Activated CD4-positive, alpha-beta T cell treated with anti-CD3 and anti-CD28 coated beads for 36 hours (primary cell): ENCODE measurements at regions not wholly inside any gene's neighbourhood (a gene's known extent, or its start where the extent isn't known, plus 50 kb on each side); places are given as distances from the start of the nearest gene placed in this dataset.

Source experiments
- ATAC-seq: fragments of 200-7000 bp; cut with Tn5 transposase; one replicate; pipeline ENCODE4 v1.10.0; 2021; ENCODE audit warnings: mild to moderate bottlenecking, moderate library complexity
- CTCF ChIA-PET: fragments of 350-600 bp; sonication (Branson Sonifier 250); formaldehyde crosslinking; loops from one replicate; lab custom pipeline; 2021; ENCODE audit warnings: antibody characterized with exemption; lab: Charles Lee
- POLR2A ChIA-PET: fragments of 350-600 bp; sonication (Branson Sonifier 250); formaldehyde crosslinking; loops from one replicate; lab custom pipeline; 2021; ENCODE audit warnings: antibody characterized with exemption, inconsistent platforms; lab: Charles Lee
- DNase-seq: peaks from one replicate; pipeline ENCODE4 v3.0.0-alpha.2; 2020
- H3K27ac Mint-ChIP-seq: one replicate; pipeline ENCODE4 v1.8.0; 2021; ENCODE audit warnings: mixed read lengths
- H3K27me3 Mint-ChIP-seq: one replicate; pipeline ENCODE4 v1.8.0; 2021; ENCODE audit warnings: mixed read lengths
- H3K36me3 Mint-ChIP-seq: one replicate; pipeline ENCODE4 v1.8.0; 2021; ENCODE audit warnings: low read depth, mixed read lengths
- H3K4me1 Mint-ChIP-seq: one replicate; pipeline ENCODE4 v1.8.0; 2021; ENCODE audit warnings: mixed read lengths
- H3K4me3 Mint-ChIP-seq: one replicate; pipeline ENCODE4 v1.8.0; 2021; ENCODE audit warnings: mild to moderate bottlenecking, moderate library complexity, mixed read lengths
- H3K9me3 Mint-ChIP-seq: one replicate; pipeline ENCODE4 v1.8.0; 2021; ENCODE audit warnings: low read depth, mixed read lengths
- intact Hi-C, 2 experiments: fragments of 100-400 bp; cut with DNase I in 1 of 2; cut with micrococcal nuclease in 1 of 2; formaldehyde crosslinking; loops; one replicate each; pipeline versions ENCODE4 v1.14.2 to v1.15.1; 2022 to 2024; cut with DNase I, micrococcal nuclease

DNA sequence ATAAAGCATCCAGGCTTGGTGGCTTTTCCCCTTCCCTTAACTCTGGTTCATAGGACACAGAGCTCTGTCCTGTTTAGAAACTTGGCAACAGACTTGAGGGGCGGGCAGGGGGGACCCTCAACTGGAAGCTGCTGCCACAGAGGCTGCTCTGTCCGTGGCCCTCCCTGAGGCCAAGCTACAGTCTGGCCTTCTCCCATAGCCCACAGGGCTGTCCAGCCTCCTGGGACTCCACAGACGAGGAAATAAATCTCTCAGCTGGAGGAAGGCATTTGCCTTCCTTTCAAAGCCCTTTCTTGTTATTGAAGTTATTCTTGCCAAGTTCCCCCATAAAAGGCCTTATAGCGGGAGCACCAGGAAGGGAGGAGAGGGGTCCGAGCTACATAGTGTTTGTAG lies 248.8 kb upstream of the TPM1 start:
- Mint-ChIP-seq H3K4me1 (no peaks in the 10 kb centered on the region), H3K27ac (no peak overlapping the region), H3K4me3 (no peak overlapping the region), H3K27me3 (peaks cover 3% of the 10 kb centered on the region), H3K9me3 (no peaks in the 10 kb centered on the region), H3K36me3 (no peaks in the 10 kb centered on the region)
- intact Hi-C loops, result no loop called here
- no peak for DNase-seq
- ChIA-PET CTCF (interaction anchor here (0.6 kb wide), 1 partner anchor 487 kb away, joined by 4 read pairs; no protein-coding TSS in a partner anchor), POLR2A (no interaction called here)
- ATAC-seq, result no peak

GRCh38 chr15:62795171-62795570 lies 247.4 kb upstream of the TPM1 start:
- ATAC-seq, result no peak
- ChIA-PET CTCF (no interaction called here), POLR2A (no interaction called here)
- Mint-ChIP-seq H3K9me3 (no peaks in the 10 kb centered on the region), H3K4me3 (no peak overlapping the region), H3K27ac (no peak overlapping the region), H3K36me3 (no peaks in the 10 kb centered on the region), H3K4me1 (no peaks in the 10 kb centered on the region), H3K27me3 (peaks cover 3% of the 10 kb centered on the region)
- DNase-seq, result no peak
- intact Hi-C loops, result no loop called here

DNA sequence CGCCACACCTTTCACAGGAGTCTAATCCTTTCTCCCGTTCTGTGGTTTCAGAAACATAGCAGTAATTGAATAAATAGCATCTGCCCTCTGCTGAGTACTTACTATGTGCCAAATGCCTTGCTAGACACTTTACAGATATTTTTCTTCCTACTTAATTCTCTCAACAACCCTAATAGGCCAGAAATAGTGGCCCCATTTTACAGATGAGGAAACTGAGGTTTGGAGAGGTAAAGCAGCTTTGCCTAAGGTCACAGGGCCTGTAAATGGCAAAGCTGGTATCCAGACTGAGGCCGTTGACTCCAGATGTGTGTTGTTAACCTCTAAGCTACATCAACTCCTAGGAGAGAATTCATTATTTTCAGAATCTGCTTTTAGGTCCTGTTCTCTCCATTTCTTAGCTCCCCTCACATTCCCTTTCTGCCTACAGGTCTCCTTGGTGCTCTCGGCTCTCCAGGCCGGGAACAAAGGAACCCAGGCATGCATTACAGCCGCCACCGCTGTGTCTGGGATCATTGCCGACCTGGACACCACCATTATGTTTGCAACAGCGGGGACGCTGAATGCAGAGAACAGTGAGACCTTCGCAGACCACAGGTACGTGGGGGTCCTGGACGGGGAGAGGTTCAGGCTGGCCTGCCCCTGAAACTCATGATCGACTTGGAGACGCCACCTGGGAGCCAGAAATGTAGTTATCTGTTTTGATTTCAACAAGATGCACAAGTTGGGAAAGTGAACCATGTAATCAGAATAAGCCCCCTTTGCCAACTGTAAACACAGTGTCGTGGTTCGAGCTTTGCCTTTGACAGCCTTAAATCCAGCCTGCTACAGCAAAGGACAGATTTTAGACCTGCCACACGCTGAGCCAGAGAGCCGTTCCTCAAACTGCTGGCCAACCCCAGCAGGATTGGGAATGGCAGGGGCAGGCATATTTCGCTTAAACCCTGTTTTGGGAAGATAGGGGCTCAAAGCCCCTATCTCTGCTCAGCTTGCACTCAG lies 246.5 kb upstream of the TPM1 start:
- CTCF ChIA-PET, result interaction anchor here (0.5 kb wide), 1 partner anchor 433 kb away, joined by 3 read pairs; no protein-coding TSS in a partner anchor
- Mint-ChIP-seq H3K4me3 (no peak overlapping the region), H3K36me3 (no peaks in the 10 kb centered on the region), H3K27me3 (peaks cover 3% of the 10 kb centered on the region), H3K27ac (no peak overlapping the region), H3K9me3 (no peaks in the 10 kb centered on the region), H3K4me1 (no peaks in the 10 kb centered on the region)
- intact Hi-C loops, result no loop called here
- DNase-seq (no peak), ATAC-seq (no peak)
- POLR2A ChIA-PET, result no interaction called here

- ATAC-seq (no peak), DNase-seq (no peak)
- CTCF ChIA-PET, result no interaction called here
- no peak overlapping the region for H3K27ac Mint-ChIP-seq
- H3K36me3 Mint-ChIP-seq, result no peaks in the 10 kb centered on the region
- H3K9me3 Mint-ChIP-seq, result no peaks in the 10 kb centered on the region
- POLR2A ChIA-PET, result no interaction called here
- intact Hi-C loops, result no loop called here
- no peaks in the 10 kb centered on the region for H3K27me3 Mint-ChIP-seq
- H3K4me1 Mint-ChIP-seq, result no peaks in the 10 kb centered on the region
- H3K4me3 Mint-ChIP-seq, result no peak overlapping the region
Observed at GRCh38 chr15:62797171-62797570, 245.4 kb upstream of the TPM1 start.

DNA sequence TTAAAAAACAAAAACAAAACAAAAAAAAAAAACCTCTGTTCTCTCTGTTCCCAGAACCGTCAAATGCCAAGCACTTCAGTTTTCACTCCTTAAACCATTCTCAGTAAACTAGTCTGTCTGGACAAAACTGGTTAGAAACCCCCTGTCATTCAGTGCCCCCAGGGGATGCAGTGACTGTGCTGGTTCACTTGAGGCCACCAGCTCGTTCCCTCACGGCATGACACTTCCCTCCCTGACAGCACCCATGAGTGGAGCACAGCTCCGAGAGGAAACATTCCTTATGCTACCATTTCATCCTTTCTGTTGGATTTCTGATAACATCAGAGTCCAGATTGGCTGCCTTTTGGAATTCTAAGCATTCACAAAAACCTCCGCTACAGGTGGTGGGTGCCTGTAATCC lies 244.0 kb upstream of the TPM1 start:
- Mint-ChIP-seq H3K27ac (no peak overlapping the region), H3K4me3 (no peak overlapping the region), H3K36me3 (no peaks in the 10 kb centered on the region), H3K9me3 (no peaks in the 10 kb centered on the region), H3K4me1 (no peaks in the 10 kb centered on the region), H3K27me3 (no peaks in the 10 kb centered on the region)
- CTCF ChIA-PET, result interaction anchor here (0.7 kb wide), 1 partner anchor 311 kb away, joined by 3 read pairs; no protein-coding TSS in a partner anchor
- POLR2A ChIA-PET, result no interaction called here
- ATAC-seq (no peak), DNase-seq (no peak)
- intact Hi-C loops, result no loop called here

DNA sequence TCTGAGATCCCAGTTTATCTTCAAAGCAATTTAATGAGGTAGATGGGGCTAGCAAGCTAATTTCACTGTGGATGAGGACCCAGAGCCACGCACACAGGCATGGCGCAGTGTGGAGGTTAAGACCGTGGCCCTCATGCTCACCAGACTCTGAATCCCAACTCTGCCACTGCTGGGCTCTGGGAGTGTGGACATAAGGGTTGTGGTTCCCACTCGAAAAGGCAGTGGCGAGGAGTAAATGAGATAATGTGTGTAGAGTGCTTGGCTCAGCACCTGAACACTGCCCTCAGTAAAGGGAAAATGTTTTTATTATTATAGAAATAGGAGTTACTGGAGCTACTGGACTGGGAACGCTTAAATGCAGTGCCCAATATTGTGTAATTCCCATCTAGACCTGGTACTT lies 243.5 kb upstream of the TPM1 start:
- Mint-ChIP-seq H3K9me3 (no peaks in the 10 kb centered on the region), H3K4me1 (no peaks in the 10 kb centered on the region), H3K4me3 (no peak overlapping the region), H3K27ac (no peak overlapping the region), H3K36me3 (no peaks in the 10 kb centered on the region), H3K27me3 (no peaks in the 10 kb centered on the region)
- POLR2A ChIA-PET, result no interaction called here
- CTCF ChIA-PET, result no interaction called here
- intact Hi-C loops, result no loop called here
- no peak for DNase-seq
- ATAC-seq, result no peak

GRCh38 chr15:62799919-62800318 lies 242.6 kb upstream of the TPM1 start:
- ChIA-PET CTCF (interaction anchor here (0.6 to 0.7 kb wide), 2 partner anchors 14 to 29 kb away, joined by 3 read pairs; no protein-coding TSS in a partner anchor), POLR2A (no interaction called here)
- no peaks in the 10 kb centered on the region for H3K9me3 Mint-ChIP-seq
- H3K27ac Mint-ChIP-seq, result no peak overlapping the region
- H3K36me3 Mint-ChIP-seq, result no peaks in the 10 kb centered on the region
- intact Hi-C loops, result no loop called here
- no peaks in the 10 kb centered on the region for H3K4me1 Mint-ChIP-seq
- no peak for ATAC-seq
- no peak overlapping the region for H3K4me3 Mint-ChIP-seq
- no peaks in the 10 kb centered on the region for H3K27me3 Mint-ChIP-seq
- no peak for DNase-seq

- DNase-seq (no peak), ATAC-seq (no peak)
- no peak overlapping the region for H3K27ac Mint-ChIP-seq
- CTCF ChIA-PET, result interaction anchor here (0.7 kb wide), 1 partner anchor 97 kb away, joined by 4 read pairs; no protein-coding TSS in a partner anchor
- no peaks in the 10 kb centered on the region for H3K36me3 Mint-ChIP-seq
- H3K4me1 Mint-ChIP-seq, result no peaks in the 10 kb centered on the region
- POLR2A ChIA-PET, result no interaction called here
- no peaks in the 10 kb centered on the region for H3K9me3 Mint-ChIP-seq
- no peak overlapping the region for H3K4me3 Mint-ChIP-seq
- no peaks in the 10 kb centered on the region for H3K27me3 Mint-ChIP-seq
- intact Hi-C loops, result no loop called here
Observed at GRCh38 chr15:62802612-62803011, 239.9 kb upstream of the TPM1 start.

DNA sequence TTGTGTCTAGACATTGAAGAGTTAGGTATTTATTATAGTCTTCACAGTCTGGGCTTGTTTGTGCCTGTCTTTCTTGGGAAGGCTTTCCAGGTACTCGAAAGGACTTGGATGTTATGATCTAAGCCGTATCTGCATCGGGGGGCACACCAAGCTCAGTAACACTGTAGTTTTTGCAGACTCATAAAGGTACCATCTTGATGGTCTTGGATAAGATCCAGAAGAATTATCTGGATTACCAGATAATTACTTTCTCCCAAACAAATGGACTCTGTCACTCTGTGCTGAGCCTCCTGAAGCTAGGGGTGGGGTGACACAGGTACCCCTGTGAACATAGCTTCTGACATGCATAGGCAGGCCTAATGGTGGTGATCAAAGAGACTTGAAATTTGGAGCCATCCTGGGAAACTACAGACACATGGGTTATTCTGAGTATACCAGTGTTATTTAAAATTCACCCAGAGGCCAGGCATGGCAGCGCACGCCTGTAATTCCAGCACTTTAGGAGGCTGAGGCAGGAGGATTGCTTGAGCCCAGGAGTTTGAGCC lies 238.6 kb upstream of the TPM1 start:
- DNase-seq (no peak), ATAC-seq (no peak)
- no peaks in the 10 kb centered on the region for H3K27me3 Mint-ChIP-seq
- CTCF ChIA-PET, result no interaction called here
- POLR2A ChIA-PET, result no interaction called here
- no peak overlapping the region for H3K4me3 Mint-ChIP-seq
- H3K4me1 Mint-ChIP-seq, result no peaks in the 10 kb centered on the region
- no peaks in the 10 kb centered on the region for H3K9me3 Mint-ChIP-seq
- H3K27ac Mint-ChIP-seq, result no peak overlapping the region
- intact Hi-C loops, result no loop called here
- H3K36me3 Mint-ChIP-seq, result no peaks in the 10 kb centered on the region

GRCh38 chr15:62805502-62805901 lies 237.0 kb upstream of the TPM1 start:
- CTCF ChIA-PET, result no interaction called here
- intact Hi-C loops, result no loop called here

GRCh38 chr15:62807539-62808130 lies 234.9 kb upstream of the TPM1 start:
- Mint-ChIP-seq H3K4me3 (no peak overlapping the region), H3K36me3 (no peaks in the 10 kb centered on the region), H3K27ac (no peak overlapping the region), H3K4me1 (no peaks in the 10 kb centered on the region), H3K9me3 (no peaks in the 10 kb centered on the region), H3K27me3 (no peaks in the 10 kb centered on the region)
- ChIA-PET CTCF (interaction anchor here (0.6 to 0.7 kb wide), 2 partner anchors 50 to 1822 kb away, joined by 3 read pairs; no protein-coding TSS in a partner anchor), POLR2A (no interaction called here)
- ATAC-seq (no peak), DNase-seq (no peak)
- intact Hi-C loops, result no loop called here

More at GRCh38 chr15:62805502-62805901, 237.0 kb upstream of the TPM1 start:
- DNase-seq, result no peak
- H3K36me3 Mint-ChIP-seq, result no peaks in the 10 kb centered on the region
- no peak overlapping the region for H3K27ac Mint-ChIP-seq
- H3K4me3 Mint-ChIP-seq, result no peak overlapping the region
- H3K4me1 Mint-ChIP-seq, result no peaks in the 10 kb centered on the region
- no peaks in the 10 kb centered on the region for H3K27me3 Mint-ChIP-seq
- H3K9me3 Mint-ChIP-seq, result no peaks in the 10 kb centered on the region
- no peak for ATAC-seq
- POLR2A ChIA-PET, result no interaction called here
